Tibial nerve (tissue), 4 donors: ENCODE measurements at regions not wholly inside any gene's neighbourhood (a gene's known extent, or its start where the extent isn't known, plus 50 kb on each side); places are given as distances from the start of the nearest gene placed in this dataset.

ENCODE experiments used
- DNase-seq, 2 donors: peaks; one replicate each; pipeline ENCODE4 v3.0.0-alpha.2; 2019; ENCODE audit warnings: low spot score in 2 of 2
- H3K27ac ChIP-seq, 4 donors: fragments of 200-600 bp; sonication (generic) in 3 of 4; one replicate each; pipeline ENCODE4 v1.5.1; 2017 to 2019; ENCODE audit warnings: mild to moderate bottlenecking in 1 of 4
- H3K27me3 ChIP-seq, 2 donors: fragments of 200-600 bp; sonication (generic) in 1 of 2; one replicate each; pipeline versions ENCODE4 v1.5.1 to v1.6.0; 2017 to 2019
- H3K36me3 ChIP-seq, 3 donors: fragments of 200-600 bp; sonication (generic); one replicate each; pipeline ENCODE4 v1.5.1; 2018 to 2019
- H3K4me1 ChIP-seq, 4 donors: fragments of 200-600 bp; sonication (generic) in 3 of 4; one replicate each; pipeline ENCODE4 v1.5.1; 2017 to 2019
- H3K4me3 ChIP-seq, 4 donors: fragments of 200-600 bp; sonication (generic) in 3 of 4; one replicate each; pipeline ENCODE4 v1.5.1; 2017 to 2019; ENCODE audit warnings: mild to moderate bottlenecking in 1 of 4, moderate library complexity in 1 of 4
- H3K9me3 ChIP-seq, 4 donors: fragments of 200-600 bp; sonication (generic) in 3 of 4; one replicate each; pipeline ENCODE4 v1.5.1; 2017 to 2019
- EP300 ChIP-seq, 2 donors: sonication (generic); formaldehyde crosslinking; IDR thresholded peaks; one replicate each; pipeline ENCODE4 v1.6.1; 2017; ENCODE audit warnings: antibody characterized with exemption in 2 of 2, mild to moderate bottlenecking in 1 of 2
- POLR2A ChIP-seq, 2 donors: fragments of 450-650 bp; IDR thresholded peaks; one replicate each; pipeline ENCODE4 v1.6.1; 2017; ENCODE audit warnings: antibody characterized with exemption in 2 of 2, mild to moderate bottlenecking in 2 of 2, moderate library complexity in 2 of 2
- WGBS, 2 donors: methylation state at CpG; one replicate each; pipeline ENCODE4 v1.1.5; 2018; 5-methylcytosine and 5-hydroxymethylcytosine counted together
- TF ChIP-seq, protein P1 (sequence below), 5 experiments: fragments of 200-600 bp in 3 of 5; fragments of 450-650 bp in 2 of 5; sonication (generic) in 3 of 5; IDR thresholded peaks; one replicate each; pipeline ENCODE4 v1.5.1; 2016 to 2019; ENCODE audit warnings: antibody characterized with exemption in 5 of 5, mild to moderate bottlenecking in 3 of 5, moderate library complexity in 2 of 5

GRCh38 chr2:100199421-100199820, 57.0 kb upstream of the AFF3 start:
- Histone ChIP-seq H3K4me3 (no peak overlapping the region), H3K36me3 (no peaks in the 10 kb centered on the region), H3K9me3 (no peaks in the 10 kb centered on the region), H3K27ac (peak overlapping the region in 2 of 4 donors; percentile 78 to 88), H3K27me3 (no peaks in the 10 kb centered on the region), H3K4me1 (peaks cover 0 to 23% (median 15%) of the 10 kb centered on the region in 4 donors)
- WGBS, 2 donors = 91 to 98% methylated on average over 5 of the region's 5 CpGs
- no peak for TF ChIP-seq POLR2A (IDR thresholded peaks at IDR 0.05)
- no peak for TF ChIP-seq EP300 (IDR thresholded peaks at IDR 0.05)
- TF ChIP-seq, protein P1, sequence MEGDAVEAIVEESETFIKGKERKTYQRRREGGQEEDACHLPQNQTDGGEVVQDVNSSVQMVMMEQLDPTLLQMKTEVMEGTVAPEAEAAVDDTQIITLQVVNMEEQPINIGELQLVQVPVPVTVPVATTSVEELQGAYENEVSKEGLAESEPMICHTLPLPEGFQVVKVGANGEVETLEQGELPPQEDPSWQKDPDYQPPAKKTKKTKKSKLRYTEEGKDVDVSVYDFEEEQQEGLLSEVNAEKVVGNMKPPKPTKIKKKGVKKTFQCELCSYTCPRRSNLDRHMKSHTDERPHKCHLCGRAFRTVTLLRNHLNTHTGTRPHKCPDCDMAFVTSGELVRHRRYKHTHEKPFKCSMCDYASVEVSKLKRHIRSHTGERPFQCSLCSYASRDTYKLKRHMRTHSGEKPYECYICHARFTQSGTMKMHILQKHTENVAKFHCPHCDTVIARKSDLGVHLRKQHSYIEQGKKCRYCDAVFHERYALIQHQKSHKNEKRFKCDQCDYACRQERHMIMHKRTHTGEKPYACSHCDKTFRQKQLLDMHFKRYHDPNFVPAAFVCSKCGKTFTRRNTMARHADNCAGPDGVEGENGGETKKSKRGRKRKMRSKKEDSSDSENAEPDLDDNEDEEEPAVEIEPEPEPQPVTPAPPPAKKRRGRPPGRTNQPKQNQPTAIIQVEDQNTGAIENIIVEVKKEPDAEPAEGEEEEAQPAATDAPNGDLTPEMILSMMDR (IDR thresholded peaks at IDR 0.05) = no peak
- no peak for DNase-seq

DNA sequence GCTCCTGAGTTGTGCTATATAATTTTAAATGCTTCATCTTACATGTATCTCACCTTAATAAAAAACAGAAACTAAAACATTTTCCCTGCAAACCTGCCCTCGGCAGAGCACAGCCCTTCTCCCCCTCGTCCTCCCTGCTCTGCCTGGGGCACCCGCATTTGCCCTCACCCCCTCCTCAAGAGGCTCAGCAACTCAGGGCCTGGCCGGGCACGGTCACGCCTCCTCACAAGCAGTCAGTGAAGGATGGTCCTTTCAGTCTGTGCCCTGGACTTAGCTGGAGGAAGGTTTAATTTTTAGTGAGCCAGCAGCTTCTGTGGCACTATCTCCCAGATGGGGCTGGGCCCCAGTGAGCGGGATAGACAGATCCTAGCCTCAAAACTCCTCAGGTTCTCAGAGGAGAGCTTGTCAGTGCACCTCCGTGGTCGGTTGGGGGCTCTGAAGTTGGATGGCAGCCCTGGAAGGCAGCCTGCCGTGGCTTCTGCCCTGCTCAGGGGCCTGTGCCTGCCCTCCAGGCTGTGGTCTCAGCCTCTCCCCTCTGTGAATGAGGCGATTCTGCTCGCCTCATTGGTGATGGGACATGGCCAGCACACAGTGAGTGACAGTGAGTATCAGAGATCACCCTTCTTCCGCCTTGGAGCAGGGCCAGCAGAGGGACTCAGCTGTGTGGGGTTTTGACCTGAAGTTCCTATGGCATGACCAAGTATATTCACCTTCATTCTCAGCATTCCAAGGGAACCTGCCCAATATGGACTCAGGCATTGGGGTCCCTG, 56.3 kb upstream of the AFF3 start:
- no peaks in the 10 kb centered on the region for H3K27me3 ChIP-seq
- 64 to 72% methylated on average over 11 to 12 of the region's 13 CpGs for WGBS, 2 donors
- TF ChIP-seq EP300 (IDR thresholded peaks at IDR 0.05) (no peak), POLR2A (IDR thresholded peaks at IDR 0.05) (no peak)
- TF ChIP-seq, protein P1 (IDR thresholded peaks at IDR 0.05) = no peak
- no peaks in the 10 kb centered on the region for H3K9me3 ChIP-seq
- peaks cover 0 to 23% (median 15%) of the 10 kb centered on the region in 4 donors for H3K4me1 ChIP-seq
- H3K4me3 ChIP-seq = no peak overlapping the region
- DNase-seq = no peak
- H3K36me3 ChIP-seq = no peaks in the 10 kb centered on the region
- H3K27ac ChIP-seq = peak overlapping the region in 3 of 4 donors; percentile 54 to 88 (median 78)

DNA sequence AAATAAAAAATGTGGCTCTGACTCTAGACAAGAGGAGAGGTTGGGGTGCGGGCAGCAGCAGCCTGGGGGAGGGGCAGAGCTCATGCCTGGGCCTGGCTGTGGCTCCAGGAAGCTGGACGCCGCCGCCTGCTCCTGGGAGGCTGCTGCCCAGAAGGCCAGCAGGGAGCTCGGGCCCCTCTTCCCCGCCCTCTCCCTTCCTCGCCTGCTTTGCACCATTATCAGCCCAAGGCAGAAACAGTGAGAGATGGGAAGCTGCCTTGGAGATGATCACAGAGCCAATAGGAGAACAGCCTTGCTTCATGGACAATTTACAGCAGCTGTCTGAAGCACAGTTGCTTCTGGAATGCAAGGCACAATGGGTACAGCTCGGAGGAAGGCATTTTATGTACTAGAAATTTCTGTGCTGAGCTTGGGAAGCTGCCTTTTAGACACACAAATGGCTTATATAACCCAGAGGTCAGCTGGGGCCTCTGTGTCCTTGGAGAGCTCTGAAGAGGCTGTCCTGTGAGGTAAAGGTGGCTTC, 55.3 kb upstream of the AFF3 start:
- H3K4me3 ChIP-seq = no peak overlapping the region
- H3K27me3 ChIP-seq = no peaks in the 10 kb centered on the region
- no peaks in the 10 kb centered on the region for H3K36me3 ChIP-seq
- peak; percentile 28 to 35 for DNase-seq
- TF ChIP-seq, protein P1 (IDR thresholded peaks at IDR 0.05) = no peak
- TF ChIP-seq EP300 (IDR thresholded peaks at IDR 0.05) (peak in 1 of 2 donors; percentile 24), POLR2A (IDR thresholded peaks at IDR 0.05) (no peak)
- peaks cover 0 to 32% (median 15%) of the 10 kb centered on the region in 4 donors for H3K4me1 ChIP-seq
- H3K9me3 ChIP-seq = no peaks in the 10 kb centered on the region
- 10 to 21% methylated on average over 8 of the region's 8 CpGs for WGBS, 2 donors
- H3K27ac ChIP-seq = peak overlapping the region; percentile 20 to 88 (median 66)

DNA sequence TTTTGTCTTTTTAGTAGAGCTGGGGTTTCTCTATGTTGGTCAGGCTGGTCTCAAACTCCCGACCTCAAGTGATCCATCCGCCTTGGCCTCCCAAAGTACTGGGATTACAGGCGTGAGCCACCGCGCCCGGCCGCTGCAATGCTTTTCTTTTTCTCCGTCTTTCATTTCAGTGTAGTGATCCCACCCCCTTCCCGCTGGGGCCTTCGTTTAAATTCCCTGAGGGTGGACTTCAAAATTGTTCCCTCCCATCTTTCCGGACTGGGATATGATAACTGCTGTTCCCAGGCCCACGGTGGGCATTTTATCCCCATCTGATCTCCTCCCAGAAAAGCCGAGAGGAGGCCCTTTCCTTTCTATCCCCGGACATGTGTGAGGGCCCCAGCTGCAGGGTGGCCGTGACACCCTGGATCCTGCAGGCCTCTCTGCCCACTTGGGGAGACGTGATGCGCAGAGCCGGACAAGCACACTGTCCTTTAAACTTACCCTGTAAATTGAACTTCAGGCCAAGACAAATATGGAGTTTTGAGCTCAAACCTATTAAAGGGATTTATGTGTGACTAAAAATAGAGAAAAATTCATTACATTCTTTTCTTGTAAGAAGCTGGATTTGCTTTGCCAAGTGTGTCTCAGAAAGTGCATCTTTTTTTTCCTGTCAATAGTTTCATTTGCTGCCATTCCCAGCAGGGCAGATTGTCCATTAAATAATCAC, 54.5 kb upstream of the AFF3 start:
- no peak for DNase-seq
- 66 to 72% methylated on average over 18 of the region's 18 CpGs for WGBS, 2 donors
- H3K4me3 ChIP-seq = no peak overlapping the region
- no peaks in the 10 kb centered on the region for H3K9me3 ChIP-seq
- peaks cover 0 to 32% (median 15%) of the 10 kb centered on the region in 4 donors for H3K4me1 ChIP-seq
- peak overlapping the region in 2 of 4 donors; percentile 78 to 88 for H3K27ac ChIP-seq
- no peaks in the 10 kb centered on the region for H3K27me3 ChIP-seq
- H3K36me3 ChIP-seq = no peaks in the 10 kb centered on the region
- no peak for TF ChIP-seq EP300 (IDR thresholded peaks at IDR 0.05)
- no peak for TF ChIP-seq POLR2A (IDR thresholded peaks at IDR 0.05)
- TF ChIP-seq, protein P1 (IDR thresholded peaks at IDR 0.05) = no peak

- H3K4me3 ChIP-seq = no peak overlapping the region
- peak overlapping the region in 1 of 4 donors; percentile 88 for H3K27ac ChIP-seq
- TF ChIP-seq EP300 (IDR thresholded peaks at IDR 0.05) (no peak), POLR2A (IDR thresholded peaks at IDR 0.05) (no peak)
- TF ChIP-seq, protein P1 (IDR thresholded peaks at IDR 0.05) = no peak
- no peak for DNase-seq
- H3K9me3 ChIP-seq = no peaks in the 10 kb centered on the region
- 75 to 80% methylated on average over 5 of the region's 5 CpGs for WGBS, 2 donors
- no peaks in the 10 kb centered on the region for H3K27me3 ChIP-seq
- H3K36me3 ChIP-seq = no peaks in the 10 kb centered on the region
- H3K4me1 ChIP-seq = peaks cover 0 to 32% (median 15%) of the 10 kb centered on the region in 4 donors
Measured at GRCh38 chr2:100195942-100196341, 53.6 kb upstream of the AFF3 start.
